Hepatocyte (in vitro differentiated cells): ENCODE measurements at regions not wholly inside any gene's neighbourhood (a gene's known extent, or its start where the extent isn't known, plus 50 kb on each side); places are given as distances from the start of the nearest gene placed in this dataset.

Experiments used
- EZH2 ChIP-seq: fragments of 200-600 bp; sonication (generic); IDR thresholded peaks from 2 replicates; pipeline ENCODE4 v1.6.1; 2016; ENCODE audit warnings: antibody characterized with exemption, mild to moderate bottlenecking, borderline replicate concordance
- EZH2phosphoT487 ChIP-seq: fragments of 200-600 bp; sonication (generic); IDR thresholded peaks from one replicate; pipeline ENCODE4 v1.6.1; 2018; ENCODE audit warnings: antibody characterized with exemption, mild to moderate bottlenecking, low read depth, moderate library complexity; ENCODE audit not compliant: unreplicated experiment, severe bottlenecking
- TF ChIP-seq, protein P1 (sequence below): fragments of 200-600 bp; sonication (generic); IDR thresholded peaks from 2 replicates; pipeline ENCODE4 v1.5.1; 2016; ENCODE audit warnings: antibody characterized with exemption, mild to moderate bottlenecking; ENCODE audit not compliant: poor library complexity

DNA sequence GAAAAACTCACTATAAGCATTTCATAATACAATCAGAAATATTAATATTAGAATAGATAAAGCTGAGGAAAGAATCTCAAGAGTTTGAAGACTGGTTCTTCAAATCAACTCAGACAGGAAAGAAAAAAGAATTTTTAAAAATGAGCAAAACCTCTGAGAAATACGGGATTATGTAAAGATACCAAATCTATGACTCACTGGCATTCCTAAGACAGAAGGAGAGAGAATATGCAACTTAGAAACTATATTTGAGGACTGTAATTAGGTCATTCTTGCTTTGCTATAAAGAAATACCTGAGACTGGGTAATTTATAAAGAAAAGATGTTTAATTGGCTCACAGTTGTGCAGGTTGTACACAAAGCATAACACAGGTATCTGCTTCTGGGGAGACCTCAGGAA, 665.1 kb downstream of the RNF144B start:
- TF ChIP-seq, protein P1, sequence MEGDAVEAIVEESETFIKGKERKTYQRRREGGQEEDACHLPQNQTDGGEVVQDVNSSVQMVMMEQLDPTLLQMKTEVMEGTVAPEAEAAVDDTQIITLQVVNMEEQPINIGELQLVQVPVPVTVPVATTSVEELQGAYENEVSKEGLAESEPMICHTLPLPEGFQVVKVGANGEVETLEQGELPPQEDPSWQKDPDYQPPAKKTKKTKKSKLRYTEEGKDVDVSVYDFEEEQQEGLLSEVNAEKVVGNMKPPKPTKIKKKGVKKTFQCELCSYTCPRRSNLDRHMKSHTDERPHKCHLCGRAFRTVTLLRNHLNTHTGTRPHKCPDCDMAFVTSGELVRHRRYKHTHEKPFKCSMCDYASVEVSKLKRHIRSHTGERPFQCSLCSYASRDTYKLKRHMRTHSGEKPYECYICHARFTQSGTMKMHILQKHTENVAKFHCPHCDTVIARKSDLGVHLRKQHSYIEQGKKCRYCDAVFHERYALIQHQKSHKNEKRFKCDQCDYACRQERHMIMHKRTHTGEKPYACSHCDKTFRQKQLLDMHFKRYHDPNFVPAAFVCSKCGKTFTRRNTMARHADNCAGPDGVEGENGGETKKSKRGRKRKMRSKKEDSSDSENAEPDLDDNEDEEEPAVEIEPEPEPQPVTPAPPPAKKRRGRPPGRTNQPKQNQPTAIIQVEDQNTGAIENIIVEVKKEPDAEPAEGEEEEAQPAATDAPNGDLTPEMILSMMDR: no peak
- TF ChIP-seq EZH2phosphoT487 (no peak), EZH2 (no peak)
